ENCODE measurements at regions not wholly inside any gene's neighbourhood (a gene's known extent, or its start where the extent isn't known, plus 50 kb on each side); places are given as distances from the start of the nearest gene placed in this dataset.
"Not testable (repeated sequence)": the region's sequence is repeated elsewhere in the genome, so short reads cannot be mapped to it uniquely, and the experiment has no call there.

DNA sequence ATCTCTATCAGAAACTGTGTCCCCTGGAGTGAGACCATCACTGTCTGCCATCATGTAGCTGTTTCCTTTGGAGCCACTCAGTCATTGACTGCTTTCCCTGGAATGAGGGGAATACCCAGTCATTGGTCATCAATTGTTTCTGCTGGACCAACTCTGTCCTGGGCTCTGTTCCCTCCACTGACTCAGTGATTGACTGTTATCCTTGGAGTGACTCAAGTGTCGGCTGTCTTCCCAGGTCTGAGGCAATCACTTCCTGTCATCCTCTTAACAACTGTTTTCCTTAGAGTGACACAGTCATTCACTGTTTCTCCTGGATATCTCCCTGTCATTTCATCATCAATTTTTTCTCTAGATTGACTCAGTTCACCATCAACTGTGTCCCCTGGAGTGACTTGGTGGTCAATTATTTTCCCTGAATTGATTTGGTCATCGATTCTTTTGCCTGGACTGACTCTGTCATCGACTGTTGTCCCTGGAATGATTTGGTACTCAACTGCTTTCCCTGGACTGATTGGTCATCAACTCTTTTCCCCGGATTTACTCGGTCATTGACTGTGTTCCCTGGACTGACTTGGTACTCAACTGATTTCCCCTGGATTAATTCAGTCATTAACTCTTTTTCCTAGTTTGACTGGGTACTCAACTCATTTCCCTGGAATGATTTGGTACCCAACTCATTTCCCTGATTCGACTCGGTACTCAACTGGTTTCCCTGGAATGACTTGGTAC is 327.9 kb upstream of the VCX start:
- DNase-seq: no peak

DNA sequence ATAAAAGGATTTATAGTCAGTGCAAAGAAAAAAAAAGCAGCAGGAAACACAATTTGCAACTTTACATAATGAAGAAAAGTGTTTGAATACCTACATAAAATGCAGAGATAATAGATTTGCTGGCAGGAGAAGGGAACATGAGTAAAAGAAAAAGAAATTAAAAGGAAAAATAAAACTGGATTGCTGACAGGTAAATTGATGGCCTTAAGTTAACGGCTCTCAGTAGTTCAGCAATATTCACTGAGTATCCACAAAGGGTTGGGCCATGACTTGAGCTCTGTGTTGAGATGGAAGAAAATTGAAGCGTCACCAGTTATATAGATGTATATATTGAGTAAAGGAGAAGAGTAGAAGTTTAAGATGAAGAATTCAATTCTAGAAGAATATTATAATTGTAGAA is 330.1 kb upstream of the VCX start:
- no peak for DNase-seq

DNA sequence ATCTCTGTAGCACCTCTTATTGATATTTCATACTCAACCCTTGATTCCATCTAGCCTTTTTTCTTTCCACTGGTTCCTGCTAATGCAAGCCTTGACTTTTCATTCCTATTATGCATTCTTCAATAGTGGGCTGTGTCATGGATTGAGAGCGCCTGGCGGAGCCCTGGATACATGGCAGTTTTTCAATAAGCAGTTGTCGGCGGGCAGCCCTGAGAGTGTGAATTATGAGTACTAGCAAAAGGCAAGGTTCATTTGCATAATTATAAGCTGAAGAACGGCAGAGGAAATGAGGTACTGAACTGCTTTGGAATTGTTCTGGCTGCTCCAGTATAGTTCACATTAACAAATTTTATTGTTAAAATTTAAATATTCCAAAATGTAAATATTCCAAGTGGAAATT is 339.7 kb upstream of the VCX start:
- no peak for DNase-seq

DNA sequence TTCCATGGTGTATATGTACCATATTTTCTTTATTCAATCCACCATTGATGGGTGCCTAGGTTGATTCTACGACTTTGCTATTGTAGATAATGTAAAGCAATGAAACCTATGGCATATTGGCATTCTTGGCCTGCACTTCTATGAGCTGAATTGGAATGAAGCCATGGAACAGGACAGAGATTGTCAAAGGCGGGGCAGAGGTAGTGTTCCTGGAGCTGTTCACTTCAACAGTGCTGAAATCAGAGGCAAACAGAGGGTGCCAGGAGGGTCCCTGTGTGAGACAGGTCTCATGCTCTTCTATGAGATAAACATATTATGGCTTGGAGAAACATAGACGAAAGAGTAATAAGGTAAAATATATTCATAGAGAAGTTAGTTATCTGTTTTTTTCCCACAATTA is 342.6 kb upstream of the VCX start:
- DNase-seq: no peak

DNA sequence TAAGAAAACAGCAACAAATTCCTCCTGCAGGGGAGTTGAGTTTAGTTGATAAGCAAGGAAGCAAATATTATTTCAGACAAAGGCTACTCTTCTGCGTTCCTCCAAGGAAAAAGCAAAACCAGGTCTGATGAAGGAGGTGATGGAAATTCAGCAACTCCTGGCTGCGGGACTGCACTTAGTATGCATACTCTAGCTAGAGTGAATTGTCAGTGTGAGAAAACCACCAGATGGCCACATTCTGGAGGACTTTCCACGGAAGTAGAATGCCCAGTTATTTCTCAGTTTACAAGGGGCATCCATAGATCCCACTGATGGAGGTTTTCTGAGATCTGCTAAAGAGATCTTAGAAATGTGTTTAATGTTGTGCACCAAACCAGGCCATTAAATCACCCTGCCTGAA is 338.6 kb upstream of the PUDP start:
- no peak for DNase-seq

DNA sequence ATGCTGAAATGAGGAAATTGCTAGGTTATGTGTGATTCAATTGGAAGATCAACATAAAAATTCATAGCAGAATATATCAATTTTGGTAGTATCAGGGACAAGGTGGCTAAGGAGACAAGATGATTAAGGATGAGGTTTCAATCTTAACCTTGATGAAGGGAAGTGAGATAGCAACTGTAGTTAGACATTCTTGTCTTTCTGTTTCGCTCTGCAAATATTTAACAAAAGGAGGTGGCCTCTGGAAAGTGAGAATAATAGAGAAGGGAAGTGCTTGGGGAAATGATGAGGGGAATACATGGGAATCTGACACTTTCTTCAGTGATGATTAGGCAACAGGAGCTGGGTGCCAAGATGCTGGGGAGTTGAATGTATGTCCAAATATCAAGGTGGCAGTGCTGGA is 337.1 kb upstream of the PUDP start:
- no peak for DNase-seq

DNA sequence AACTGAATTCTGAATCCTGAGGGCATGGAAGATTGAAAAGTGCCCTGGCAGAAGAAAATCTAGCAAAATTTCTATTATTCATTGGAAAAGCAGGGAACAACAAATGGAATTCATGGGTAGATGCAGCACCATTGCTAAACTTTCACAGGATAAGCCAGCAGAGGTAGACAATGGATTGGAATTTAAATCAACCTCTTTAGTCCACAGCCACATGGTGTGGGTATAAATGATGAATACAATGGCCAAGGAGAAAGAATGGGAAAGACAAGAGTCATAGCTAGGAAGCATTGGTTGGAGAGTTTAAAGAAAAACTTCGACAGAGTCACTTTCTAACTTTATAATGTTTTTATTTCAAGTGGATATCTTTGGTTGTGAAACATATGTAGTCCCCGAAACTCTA is 332.8 kb upstream of the PUDP start:
- DNase-seq: no peak

DNA sequence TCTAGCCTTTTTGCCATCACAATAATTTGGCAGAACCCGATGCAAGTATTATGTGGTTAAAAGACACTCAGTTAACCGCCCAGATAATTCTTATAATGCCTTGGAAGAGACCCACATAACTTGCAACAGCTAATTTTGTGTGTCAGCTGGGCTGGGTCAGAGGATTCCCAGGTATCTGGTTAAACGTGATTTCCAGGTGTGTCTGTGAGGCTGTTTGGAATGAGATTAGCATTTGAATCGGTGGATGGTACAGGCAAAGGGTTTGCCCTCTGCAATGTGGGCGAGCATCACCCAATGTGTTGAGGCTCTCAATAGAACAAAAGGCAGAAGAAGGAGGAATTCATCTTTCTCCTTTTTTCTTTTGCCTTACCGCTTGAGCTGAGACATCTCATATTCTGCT is 314.2 kb upstream of the PUDP start:
- DNase-seq: no peak

DNA sequence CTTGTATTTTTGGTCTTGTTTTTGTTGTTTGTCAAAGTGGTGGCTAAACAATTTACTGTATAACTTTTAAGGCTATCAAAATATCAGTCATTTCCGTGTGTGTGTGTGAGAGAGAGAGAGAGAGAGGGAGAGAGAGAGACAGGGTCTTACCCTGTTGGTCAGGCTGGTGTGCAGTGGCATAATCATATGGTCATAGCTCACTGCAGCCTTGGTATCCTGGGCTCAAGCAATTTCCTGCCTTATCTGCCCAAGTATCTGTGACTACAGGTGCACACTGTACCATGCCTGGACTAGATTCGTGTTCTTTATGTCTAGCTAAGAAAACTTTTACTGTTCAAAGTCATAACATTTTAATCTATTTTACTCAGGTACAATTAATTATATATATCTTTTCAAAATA is 313.1 kb upstream of the PUDP start:
- DNase-seq: not testable (repeated sequence)

DNA sequence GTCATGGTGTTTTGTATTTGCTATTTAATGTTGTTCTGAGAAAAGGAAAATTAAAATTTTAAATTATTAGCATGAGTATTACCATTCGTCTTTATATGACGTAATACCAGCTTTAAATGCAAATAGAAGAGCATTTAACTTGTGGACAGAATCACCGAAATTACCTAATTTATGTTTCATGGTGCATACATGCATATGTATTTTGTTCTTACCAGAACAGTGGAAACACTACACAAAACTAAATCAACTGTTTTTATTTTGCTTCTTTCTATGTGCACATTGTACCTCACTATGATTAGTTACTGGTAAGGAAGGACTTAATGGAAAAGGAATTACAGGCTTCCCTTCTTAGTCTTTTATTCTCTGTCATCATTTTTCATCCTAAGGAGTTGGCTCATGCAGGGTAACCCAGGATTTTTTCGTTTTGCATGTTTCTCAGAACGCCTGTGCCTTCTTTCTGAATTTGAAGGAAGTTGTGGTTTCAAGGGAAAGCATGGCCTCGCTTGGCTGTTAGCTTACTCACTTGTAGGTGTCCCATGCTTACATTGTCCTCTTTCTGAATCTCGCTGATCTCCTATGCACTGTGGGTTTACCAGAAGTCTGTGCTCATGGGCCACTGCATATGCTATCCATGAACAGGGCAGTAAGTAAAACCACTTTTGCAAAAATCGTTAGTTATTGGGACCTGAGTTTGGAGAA is 300.0 kb upstream of the PUDP start:
- no peak for DNase-seq

DNA sequence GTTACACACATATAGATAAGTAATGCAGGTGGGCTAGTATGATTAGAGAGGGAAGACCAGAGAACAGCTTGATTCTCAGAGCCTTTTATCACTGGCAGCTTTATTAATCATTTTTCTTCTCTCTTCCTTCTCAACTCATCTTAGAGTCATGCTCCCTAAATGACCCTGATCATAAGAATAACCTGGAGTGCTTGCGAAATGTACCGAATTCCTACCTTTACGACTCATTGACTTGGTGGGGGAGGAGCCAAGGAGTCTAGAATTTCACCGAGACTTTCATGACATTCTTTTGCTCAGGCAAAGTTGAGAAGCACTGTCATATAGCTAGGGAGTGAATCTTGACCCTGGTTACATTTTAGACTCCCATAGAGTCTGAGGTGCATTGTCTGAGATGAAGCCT is 298.9 kb upstream of the PUDP start:
- no peak for DNase-seq

DNA sequence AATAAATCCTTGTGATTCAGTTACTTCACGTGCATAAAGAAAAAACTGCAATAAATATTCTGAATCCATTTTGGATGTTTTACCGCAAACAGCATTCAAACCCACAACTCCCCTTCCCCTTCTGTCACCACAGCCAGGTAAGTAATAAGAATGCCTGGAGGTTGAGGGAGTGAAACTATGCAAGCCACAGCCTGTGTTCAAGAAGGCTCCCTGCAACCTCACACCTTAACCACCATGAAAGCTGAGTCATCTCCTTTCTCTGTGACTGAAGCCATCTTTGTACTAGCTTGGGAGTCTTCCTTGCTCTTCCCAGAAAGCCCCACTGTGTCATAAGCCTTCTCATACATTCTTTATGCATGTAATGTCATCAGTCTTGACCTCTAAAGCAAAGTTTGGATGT is 297.0 kb upstream of the PUDP start:
- no peak for DNase-seq

DNA sequence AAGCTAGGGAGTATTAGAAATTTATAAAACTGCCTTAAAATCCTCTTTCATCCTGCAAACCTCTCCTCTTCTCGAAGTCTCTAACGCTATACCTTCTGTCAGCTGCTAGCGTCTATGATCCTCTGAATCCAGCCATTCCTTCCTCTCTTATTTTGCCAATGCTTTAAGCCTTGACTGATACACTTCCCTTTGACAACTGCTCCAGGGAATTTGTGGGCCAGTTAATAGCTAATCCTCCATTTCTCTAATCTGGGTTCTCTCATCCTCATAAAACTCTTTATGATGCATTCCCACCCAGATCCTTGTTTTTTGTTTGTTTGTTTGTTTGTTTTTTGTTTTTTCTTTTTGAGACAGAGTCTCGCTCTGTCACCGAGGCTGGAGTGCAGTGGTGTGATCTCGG is 293.6 kb upstream of the PUDP start:
- DNase-seq: no peak

DNA sequence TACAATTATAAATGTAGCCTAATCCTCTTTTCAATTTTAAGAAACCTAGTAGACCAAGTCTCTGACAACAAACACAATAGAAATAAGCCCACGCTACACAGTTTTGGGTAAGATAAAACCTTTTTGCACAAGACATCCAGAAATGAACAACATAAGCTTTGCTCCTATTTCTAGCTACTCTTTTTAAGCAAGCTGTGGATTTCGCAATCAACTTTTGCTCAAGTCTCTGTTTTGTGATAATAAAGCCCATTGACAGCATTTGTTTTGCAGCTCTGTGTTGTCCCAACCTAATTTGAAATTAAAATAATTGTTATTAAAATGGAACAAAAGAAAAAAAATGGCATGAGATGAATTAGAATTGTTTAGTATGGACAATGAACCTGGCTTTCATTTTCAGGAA is 287.9 kb upstream of the PUDP start:
- DNase-seq: no peak

DNA sequence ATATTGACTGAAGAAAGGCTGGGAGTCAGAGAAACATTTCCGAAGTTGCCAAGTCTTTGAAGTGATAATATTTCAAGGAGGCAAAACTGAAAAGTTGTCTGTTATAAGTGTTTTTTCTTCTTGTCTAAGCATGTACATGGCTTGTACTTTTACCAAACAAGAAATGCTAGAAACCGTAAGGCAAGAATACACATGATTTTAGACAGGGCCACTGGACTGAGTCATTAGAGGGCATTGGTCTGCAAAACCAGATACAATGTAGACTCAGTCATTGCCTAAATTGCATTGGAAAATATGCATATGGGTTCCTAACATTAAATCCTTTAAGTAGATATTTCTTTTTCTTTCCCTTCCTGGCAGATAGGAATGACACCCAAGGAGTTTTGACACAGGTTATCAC is 284.9 kb upstream of the PUDP start:
- DNase-seq: no peak

DNA sequence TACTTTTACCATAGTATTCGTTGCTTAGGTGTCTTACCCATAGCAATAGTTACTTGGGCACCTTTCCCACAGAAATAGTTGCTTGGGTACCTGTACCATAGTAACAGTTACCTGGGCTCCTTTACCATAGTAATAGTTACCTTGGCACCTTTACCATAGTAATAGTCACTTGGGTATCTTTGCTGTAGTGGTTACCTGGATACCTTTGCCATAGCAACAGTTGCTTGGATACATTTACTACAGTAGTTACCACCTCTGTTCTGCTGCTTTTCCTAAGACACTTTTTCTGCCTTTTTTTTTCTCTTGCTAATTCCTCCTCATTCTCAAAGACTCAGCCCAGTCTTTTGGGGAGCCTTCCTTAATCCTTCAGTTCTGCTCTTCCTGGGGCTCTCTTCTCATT is 272.8 kb upstream of the PUDP start:
- no peak for DNase-seq

DNA sequence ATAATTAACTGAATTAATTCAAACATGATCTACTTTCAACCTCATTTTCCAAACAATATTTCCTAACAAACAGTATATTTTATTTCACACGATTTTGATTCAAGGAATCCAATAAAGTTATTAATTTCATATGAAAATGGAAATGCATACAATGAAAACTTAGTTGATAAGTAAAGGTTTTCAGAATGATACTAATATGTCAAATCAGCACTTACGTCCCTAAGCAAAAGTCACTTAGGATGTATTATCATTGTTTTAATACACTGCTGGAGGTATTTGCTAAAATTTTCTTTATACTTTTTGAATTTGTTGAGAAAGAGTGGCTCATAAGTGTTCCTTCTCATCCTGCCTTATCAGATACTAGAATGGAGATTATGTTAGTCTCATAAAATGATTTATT is 266.8 kb upstream of the PUDP start:
- no peak for DNase-seq

DNA sequence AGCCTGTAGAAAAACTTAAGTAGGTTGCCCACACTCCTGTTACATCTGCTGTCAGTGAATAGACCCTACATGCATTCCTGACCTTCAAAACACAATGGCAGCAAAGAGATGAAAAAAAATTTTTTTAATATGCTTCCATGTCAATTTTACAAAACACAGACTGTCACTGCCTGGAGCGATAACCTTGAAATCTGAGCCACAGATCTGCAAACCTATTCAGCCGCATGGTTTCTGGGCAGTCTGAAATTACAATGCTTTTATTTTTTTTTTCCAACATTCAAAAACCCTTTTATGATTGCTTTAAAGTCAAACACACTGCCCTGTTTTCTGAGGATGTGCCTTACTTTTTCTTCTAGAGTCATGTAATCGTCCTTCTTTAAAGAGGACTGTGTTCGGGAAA is 264.9 kb upstream of the PUDP start:
- DNase-seq: no peak

DNA sequence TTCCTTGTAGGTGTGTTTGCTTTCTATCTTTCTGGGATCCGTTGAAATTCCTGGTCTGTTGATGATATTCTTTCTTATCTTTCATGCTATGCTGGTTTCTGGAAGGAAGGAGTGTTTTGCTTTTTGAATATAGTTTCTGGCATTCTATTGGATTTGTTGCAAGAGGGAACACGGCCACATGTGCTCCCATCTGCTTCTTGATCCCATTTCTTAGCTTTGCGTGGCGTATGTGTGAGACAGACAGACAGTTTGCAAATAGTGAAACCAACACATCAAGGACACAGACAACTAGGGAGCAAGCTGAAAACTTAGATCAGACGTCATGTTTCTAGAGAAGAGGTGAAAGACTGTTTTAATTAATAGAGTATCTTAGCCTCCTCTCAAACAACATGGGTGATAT is 261.9 kb upstream of the PUDP start:
- no peak for DNase-seq

DNA sequence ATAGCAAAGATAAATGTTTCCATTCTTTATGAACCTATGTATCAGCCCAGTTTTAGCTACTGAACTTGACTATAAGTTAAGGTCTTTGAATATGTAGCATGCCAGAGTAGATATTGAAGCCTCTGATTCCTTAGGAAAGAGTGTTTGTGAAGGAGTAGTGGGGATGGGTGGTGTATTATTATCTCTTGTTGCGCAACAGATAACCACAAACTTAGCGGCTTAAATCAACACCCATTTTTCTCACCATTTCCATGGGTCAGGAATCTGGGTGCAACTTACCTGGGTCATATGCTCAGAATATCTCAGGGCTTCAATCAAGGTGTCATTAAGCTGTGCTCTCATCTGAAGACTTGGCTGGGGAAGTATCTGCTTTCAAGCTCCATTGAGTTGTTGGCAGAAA is 251.4 kb upstream of the PUDP start:
- DNase-seq: no peak

DNA sequence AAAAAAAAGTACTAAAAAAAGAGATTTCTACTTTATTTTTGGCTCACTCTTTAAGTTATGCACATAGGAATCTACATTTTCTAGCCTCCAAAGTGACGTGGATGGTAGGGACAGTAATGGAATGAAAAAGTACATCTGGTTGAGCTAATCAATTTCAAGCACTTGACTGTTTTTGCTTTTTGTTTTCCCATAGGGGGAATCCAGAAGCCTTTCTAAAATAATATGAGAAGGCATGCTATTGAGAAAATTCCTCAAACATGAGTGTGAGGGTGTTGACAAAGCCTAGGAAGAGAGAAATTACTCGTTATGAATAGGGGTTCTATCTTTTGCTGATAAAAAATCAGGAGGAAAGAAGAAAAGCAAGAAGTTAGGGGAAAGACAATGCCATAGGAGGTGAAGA is 242.5 kb upstream of the PUDP start:
- no peak for DNase-seq

DNA sequence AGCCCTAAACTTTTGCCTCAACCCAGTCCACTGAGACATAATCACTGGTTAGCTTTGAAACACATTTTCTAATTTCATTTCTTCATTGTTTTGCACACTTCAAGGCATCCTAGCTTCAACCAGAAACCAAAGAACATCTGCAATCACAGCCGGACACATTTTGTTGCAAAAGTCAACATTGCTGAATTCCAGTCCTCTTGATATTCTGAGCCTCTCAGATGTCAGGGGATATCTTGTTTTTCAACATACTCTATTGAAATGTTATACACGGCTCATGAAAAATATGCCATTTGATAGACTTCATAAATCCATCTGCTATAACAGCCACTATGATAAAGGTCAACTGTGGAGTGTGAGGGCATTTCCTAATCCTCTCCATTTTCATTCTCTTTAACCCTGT is 241.6 kb upstream of the PUDP start:
- no peak for DNase-seq

DNA sequence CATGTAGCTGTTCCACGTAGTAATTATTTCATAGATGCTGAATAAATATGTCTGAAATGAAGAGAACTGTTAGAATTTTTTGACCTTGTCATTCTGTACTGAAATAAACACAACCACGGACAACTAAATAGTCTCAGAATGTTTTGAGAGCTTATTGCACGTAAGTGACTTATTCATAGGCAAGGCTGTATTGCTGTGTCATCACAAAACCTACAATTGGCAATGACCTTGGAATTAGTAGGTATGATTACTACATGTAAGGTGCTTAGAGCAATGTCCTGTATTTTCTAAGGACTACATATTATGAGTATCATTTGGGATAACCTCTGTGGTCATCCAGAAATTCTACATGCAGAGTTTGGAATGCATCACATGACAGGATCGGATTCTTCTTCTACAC is 237.2 kb upstream of the PUDP start:
- DNase-seq: no peak

DNA sequence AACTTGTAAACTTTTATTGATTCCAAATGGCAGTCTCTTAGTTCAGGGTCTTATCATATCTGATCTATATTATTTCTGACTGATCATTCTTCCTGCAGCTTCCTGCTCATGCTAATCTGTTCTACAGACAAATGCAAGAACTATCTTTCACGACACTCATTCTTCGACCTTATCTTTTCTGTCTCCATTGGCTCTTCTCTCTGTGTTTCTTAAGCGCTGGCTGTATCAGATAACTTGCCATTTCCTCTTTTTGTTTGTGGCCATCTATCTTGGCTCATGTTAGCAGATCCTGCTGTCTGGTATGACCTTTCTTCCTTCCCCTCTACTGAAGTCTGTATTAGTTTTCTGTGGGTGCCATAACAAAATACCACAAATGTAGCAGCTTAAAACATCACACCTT is 230.5 kb upstream of the PUDP start:
- DNase-seq: no peak

All from right hindlimb (tissue), 1 donor.